Left colon (tissue), 2 donors: ENCODE measurements at regions not wholly inside any gene's neighbourhood (a gene's known extent, or its start where the extent isn't known, plus 50 kb on each side); places are given as distances from the start of the nearest gene placed in this dataset.
A peak's percentile ranks its signal among the peaks of the same experiment; 100 is the strongest.
"Not testable (repeated sequence)": the region's sequence is repeated elsewhere in the genome, so short reads cannot be mapped to it uniquely, and the experiment has no call there.

Source experiments
- ATAC-seq: fragments of 200-7000 bp; cut with Tn5 transposase; one replicate; pipeline ENCODE4 v1.9.1; 2020; ENCODE audit warnings: mild to moderate bottlenecking, moderate library complexity
- DNase-seq, 2 donors: peaks; one replicate each; pipeline ENCODE4 v3.0.0-alpha.2; 2020
- intact Hi-C, 2 donors: fragments of 100-400 bp; cut with DNase I in 1 of 2; cut with micrococcal nuclease in 1 of 2; formaldehyde crosslinking; loops; one replicate each; pipeline versions ENCODE4 v1.11.2 to v1.14.0; 2022; cut with DNase I, micrococcal nuclease
- donor health status: DM: no; HTN: no; CAD: no.
- donor health status: DM: yes; HTN: yes; CAD: no.

GRCh38 chr2:89160306-89160705 is 468.8 kb downstream of the RPIA start:
- DNase-seq, intact Hi-C loops, ATAC-seq: not testable (repeated sequence)

- ATAC-seq, DNase-seq, intact Hi-C loops: not testable (repeated sequence)
Measured at GRCh38 chr2:89161626-89162025, 470.2 kb downstream of the RPIA start.

DNA sequence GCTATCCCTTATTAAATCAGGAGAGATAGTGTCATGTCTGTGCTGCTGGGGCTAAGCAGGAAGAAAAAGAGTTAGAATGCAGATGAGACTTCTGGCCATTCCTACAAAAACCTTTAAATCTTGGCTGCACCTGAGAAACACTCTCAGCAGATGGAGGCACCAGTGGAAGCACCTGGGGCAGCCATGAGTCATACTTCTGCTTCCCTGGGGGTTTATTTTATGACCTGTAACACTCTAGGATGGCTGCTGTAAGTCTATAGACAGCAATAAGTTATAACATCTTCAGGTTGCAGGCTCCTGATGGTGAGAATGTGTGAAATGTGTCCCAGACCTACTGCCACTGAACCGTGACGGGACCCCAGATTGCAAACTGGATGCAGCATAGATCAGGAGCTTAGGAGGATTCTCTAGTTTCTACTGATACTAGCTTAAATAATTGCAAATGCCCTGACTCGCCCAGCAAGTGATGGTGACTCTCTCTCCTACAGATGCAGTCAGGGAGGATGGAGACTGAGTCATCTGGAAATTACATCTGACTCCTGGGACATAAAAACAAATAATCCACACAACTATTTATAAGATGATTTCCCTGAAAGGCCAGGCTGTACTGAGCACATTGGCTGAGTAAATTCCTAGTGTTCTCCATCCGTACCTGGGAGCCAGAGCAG is 479.2 kb downstream of the RPIA start:
- DNase-seq, intact Hi-C loops, ATAC-seq: not testable (repeated sequence)

- intact Hi-C loops, ATAC-seq, DNase-seq: not testable (repeated sequence)
Measured at GRCh38 chr2:89171174-89171519, 479.7 kb downstream of the RPIA start.

DNA sequence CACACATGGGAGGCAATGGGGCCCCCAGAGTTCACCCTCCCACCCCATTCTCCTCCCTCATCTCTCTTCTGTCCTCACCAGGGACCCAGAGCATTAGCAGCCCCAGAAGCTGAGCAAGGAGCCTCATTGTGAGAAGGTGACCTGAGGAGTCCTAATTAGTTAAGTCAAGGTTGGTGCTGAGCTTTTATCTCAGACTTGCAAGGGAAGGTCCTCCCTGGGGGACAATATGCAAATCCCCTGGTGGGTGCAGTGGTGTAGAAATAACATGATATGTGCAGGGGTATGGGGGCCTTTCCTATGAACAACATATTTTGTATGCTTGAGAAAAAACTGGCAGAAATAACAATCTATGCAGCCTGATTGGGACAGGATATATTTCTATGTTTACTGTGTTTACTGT is 485.5 kb downstream of the RPIA start:
- DNase-seq, ATAC-seq, intact Hi-C loops: not testable (repeated sequence)

DNA sequence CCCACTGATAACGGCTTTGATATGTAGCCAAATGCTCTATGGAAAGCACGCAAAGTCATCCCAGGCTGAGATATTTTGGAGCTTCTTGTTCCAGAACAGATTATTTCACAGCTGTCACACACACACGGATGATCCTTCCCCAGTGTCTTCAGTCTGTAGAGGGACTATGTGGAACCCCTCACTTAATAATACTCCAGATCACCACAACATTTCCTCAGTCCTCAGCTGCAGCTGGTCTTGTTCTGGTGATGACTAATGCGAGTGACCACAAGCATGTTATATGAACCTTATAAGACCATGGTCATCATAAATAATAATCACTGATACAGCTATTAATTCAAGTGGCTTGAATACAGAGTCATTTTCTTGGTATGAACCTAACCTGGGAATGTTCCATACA is 490.7 kb downstream of the RPIA start:
- DNase-seq, intact Hi-C loops, ATAC-seq: not testable (repeated sequence)

- intact Hi-C loops, DNase-seq, ATAC-seq: not testable (repeated sequence)
Measured at GRCh38 chr2:89184746-89185145, 493.3 kb downstream of the RPIA start.

GRCh38 chr2:89195636-89196251 is 504.3 kb downstream of the RPIA start:
- not testable (repeated sequence) for ATAC-seq

DNA sequence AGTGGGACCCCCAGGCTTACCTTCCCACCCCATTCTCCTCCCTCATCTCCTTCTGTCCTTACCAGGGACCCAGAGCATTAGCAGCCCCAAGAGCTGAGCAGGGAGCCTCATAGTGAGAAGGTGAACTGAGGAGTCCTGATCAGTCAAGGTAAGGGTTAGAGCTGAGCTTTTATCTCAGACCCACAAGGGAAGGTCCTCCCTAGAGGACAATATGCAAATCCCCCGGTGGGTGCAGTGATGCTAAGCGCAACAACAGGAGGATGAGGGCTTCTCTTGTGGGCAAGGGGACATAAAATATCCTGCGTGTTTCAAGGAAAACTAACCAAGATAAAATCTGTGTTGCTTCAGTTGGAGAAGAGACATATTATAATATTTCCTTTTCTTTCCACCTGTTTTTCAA is 505.2 kb downstream of the RPIA start:
- DNase-seq, intact Hi-C loops, ATAC-seq: not testable (repeated sequence)

More at GRCh38 chr2:89195636-89196251, 504.3 kb downstream of the RPIA start:
- intact Hi-C loops, DNase-seq: not testable (repeated sequence)

GRCh38 chr2:89198026-89198425 is 506.6 kb downstream of the RPIA start:
- intact Hi-C loops, ATAC-seq: not testable (repeated sequence)

GRCh38 chr2:89199453-89200246 is 508.2 kb downstream of the RPIA start:
- ATAC-seq, DNase-seq, intact Hi-C loops: not testable (repeated sequence)

More at GRCh38 chr2:89198026-89198425, 506.6 kb downstream of the RPIA start:
- not testable (repeated sequence) for DNase-seq

- intact Hi-C loops, ATAC-seq, DNase-seq: not testable (repeated sequence)
Measured at GRCh38 chr2:89200247-89200527, 508.7 kb downstream of the RPIA start.

DNA sequence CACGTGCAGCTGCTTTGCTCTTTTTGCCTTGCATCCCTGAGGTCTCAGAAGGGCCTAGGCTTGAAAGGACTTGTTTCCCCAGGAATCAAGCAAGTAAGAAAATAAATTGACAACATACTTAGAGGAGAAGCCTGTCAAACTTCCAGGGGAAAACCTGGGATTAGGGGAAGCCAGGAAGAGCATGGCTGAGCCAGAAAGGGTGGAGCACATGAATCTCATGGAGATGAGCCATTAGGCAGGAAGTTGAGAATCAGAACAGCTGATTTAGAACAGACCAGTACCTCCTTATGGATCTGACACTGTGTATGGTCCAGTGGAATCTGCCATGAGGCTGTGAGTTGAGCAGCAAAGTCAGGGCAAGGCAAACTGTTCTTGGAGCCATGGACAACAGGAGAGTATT is 511.0 kb downstream of the RPIA start:
- DNase-seq, intact Hi-C loops, ATAC-seq: not testable (repeated sequence)

- ATAC-seq (peak; percentile 62), DNase-seq (peak in 1 of 2 donors; percentile 66)
- intact Hi-C loops = not testable (repeated sequence)
Measured at GRCh38 chr2:89205153-89205552, 513.7 kb downstream of the RPIA start.

GRCh38 chr2:89208144-89208932 is 516.9 kb downstream of the RPIA start:
- DNase-seq, intact Hi-C loops, ATAC-seq: not testable (repeated sequence)

- intact Hi-C loops = not testable (repeated sequence)
- DNase-seq = peak; percentile 27 to 54
- peak; percentile 89 for ATAC-seq
Measured at GRCh38 chr2:89213151-89213550, 521.7 kb downstream of the RPIA start.

- intact Hi-C loops, DNase-seq: not testable (repeated sequence)
- ATAC-seq = peak; percentile 37
Measured at GRCh38 chr2:89213811-89214210, 522.3 kb downstream of the RPIA start.

DNA sequence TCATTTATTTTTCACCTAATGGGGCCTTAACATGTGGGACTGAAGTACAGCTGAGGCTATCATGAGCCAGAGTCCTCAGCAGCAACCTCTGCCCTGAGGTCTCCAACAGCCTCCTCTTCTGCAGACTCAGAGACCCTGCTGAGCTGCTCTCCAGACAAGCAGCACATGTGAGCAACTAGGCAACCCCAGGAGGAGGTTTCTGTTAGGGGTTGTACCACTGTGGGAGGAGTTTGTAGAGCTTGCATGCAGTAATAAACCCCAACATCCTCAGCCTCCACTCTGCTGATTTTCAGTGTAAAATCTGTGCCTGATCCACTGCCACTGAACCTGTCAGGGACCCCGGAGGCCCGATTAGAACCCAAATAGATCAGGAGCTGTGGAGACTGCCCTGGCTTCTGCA is 530.0 kb downstream of the RPIA start:
- ATAC-seq, DNase-seq, intact Hi-C loops: not testable (repeated sequence)
